ACC112 (cell line): ENCODE measurements at regions not wholly inside any gene's neighbourhood (a gene's known extent, or its start where the extent isn't known, plus 50 kb on each side); places are given as distances from the start of the nearest gene placed in this dataset.

ENCODE experiments used
- H2AFZ ChIP-seq: fragments of 200-600 bp; sonication (generic); one replicate; pipeline ENCODE4 v1.6.0; 2017; ENCODE audit warnings: antibody characterized with exemption, low read length; ENCODE audit not compliant: unreplicated experiment
- H3K27ac ChIP-seq: fragments of 200-600 bp; sonication (generic); 2 replicates; pipeline ENCODE4 v1.5.1; 2014; ENCODE audit warnings: low read depth, mild to moderate bottlenecking, antibody characterized with exemption, low read length, moderate library complexity
- H3K27me3 ChIP-seq: fragments of 200-600 bp; sonication (generic); 2 replicates; pipeline ENCODE4 v1.6.1; 2014; ENCODE audit warnings: mild to moderate bottlenecking, antibody characterized with exemption, low read length, moderate library complexity, mixed read lengths; ENCODE audit not compliant: insufficient read depth
- H3K36me3 ChIP-seq: fragments of 200-600 bp; sonication (generic); 2 replicates; pipeline ENCODE4 v1.6.1; 2016; ENCODE audit warnings: mild to moderate bottlenecking, antibody characterized with exemption, low read length, moderate library complexity, mixed read lengths; ENCODE audit not compliant: insufficient read depth
- H3K4me1 ChIP-seq: fragments of 200-600 bp; sonication (generic); one replicate; pipeline ENCODE4 v1.6.1; 2016; ENCODE audit warnings: low read length, mixed read lengths; ENCODE audit not compliant: insufficient read depth, unreplicated experiment, control insufficient read depth
- H3K4me3 ChIP-seq: fragments of 200-600 bp; sonication (generic); 2 replicates; pipeline ENCODE4 v1.5.1; 2014; ENCODE audit warnings: mild to moderate bottlenecking, low read depth, low read length
- H3K79me2 ChIP-seq: fragments of 200-600 bp; sonication (generic); one replicate; pipeline ENCODE4 v1.6.0; 2016; ENCODE audit warnings: low read length; ENCODE audit not compliant: control insufficient read depth, unreplicated experiment, insufficient read depth

DNA sequence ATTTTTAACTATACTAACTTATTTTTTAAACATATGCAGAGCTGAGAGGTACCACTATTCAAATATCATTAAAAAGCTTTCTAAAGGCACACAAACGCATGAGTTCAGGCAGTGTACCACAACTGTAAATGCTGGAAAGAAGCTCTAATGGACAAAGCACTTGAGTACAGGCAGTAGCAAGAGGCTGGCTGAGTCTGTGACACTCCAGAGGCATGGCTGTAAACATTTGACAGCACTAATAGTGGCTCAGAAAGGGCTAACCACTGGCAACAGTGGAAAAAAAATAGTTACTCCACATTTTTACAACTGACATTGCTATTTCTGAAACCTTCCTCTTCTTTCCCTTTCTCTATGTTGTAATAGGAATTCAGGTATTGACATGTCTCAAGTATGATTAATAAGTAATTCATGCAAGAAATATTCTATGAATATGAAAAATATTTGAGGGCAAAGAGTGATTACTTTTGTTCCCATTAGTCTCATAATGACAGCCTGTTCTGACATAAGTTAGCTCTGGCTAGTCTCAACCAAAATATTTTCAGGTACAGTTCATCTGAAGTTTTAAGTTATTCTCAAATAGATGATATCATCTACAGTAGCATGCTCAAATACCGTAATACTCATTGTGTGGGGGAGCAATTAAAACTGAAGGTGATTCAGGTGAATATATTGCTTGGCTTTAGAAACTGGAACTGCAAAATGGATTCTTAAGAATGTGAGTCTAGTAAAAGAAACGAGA lies 324.0 kb upstream of the POT1 start:
- H3K4me3 ChIP-seq, result no peak overlapping the region
- no peak overlapping the region for H2AFZ ChIP-seq
- H3K27me3 ChIP-seq, result no peaks in the 10 kb centered on the region
- H3K36me3 ChIP-seq, result no peaks in the 10 kb centered on the region
- H3K27ac ChIP-seq, result no peak overlapping the region
- H3K79me2 ChIP-seq, result no peaks in the 10 kb centered on the region
- no peaks in the 10 kb centered on the region for H3K4me1 ChIP-seq

DNA sequence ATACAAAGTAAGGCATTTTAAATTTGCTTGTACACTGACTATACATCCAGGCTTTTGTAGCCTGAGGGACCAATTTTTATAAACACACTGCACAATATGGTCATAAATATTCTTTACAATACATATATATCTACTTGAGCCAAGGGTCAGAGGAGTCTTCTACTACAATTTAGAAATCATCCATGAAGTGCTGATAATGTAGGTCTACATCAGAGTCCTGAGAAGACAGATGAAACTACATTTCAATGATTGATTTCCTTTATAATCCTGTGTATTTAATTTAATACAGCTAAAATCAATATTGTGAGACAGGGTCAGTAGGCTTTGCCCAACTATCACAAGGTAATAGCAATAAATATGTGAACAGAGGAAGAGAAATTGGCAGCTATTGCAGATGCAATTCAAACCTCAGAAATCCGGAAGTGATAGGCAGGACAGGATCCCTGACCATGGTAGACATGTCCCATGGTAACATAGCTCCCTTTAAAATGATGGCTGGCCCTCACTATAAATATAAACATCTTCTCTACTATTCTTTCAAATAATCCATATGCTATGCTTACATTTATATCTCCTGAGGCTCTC lies 318.0 kb upstream of the POT1 start:
- Histone ChIP-seq H3K27ac (no peak overlapping the region), H3K36me3 (no peaks in the 10 kb centered on the region), H3K27me3 (no peaks in the 10 kb centered on the region), H3K79me2 (no peaks in the 10 kb centered on the region), H2AFZ (no peak overlapping the region), H3K4me1 (no peaks in the 10 kb centered on the region), H3K4me3 (no peak overlapping the region)

- no peak overlapping the region for H3K4me3 ChIP-seq
- H3K36me3 ChIP-seq, result no peaks in the 10 kb centered on the region
- no peaks in the 10 kb centered on the region for H3K79me2 ChIP-seq
- H3K27me3 ChIP-seq, result no peaks in the 10 kb centered on the region
- H3K27ac ChIP-seq, result no peak overlapping the region
- no peak overlapping the region for H2AFZ ChIP-seq
- no peaks in the 10 kb centered on the region for H3K4me1 ChIP-seq
Observed at GRCh38 chr7:125246706-125247105, 317.1 kb upstream of the POT1 start.

- no peaks in the 10 kb centered on the region for H3K36me3 ChIP-seq
- H3K4me3 ChIP-seq, result peak overlapping the region; percentile 10; the same call in 1 of the 2 replicates
- no peaks in the 10 kb centered on the region for H3K27me3 ChIP-seq
- H2AFZ ChIP-seq, result no peak overlapping the region
- no peak overlapping the region for H3K27ac ChIP-seq
- H3K4me1 ChIP-seq, result no peaks in the 10 kb centered on the region
- no peaks in the 10 kb centered on the region for H3K79me2 ChIP-seq
Observed at GRCh38 chr7:125241548-125241947, 311.9 kb upstream of the POT1 start.

DNA sequence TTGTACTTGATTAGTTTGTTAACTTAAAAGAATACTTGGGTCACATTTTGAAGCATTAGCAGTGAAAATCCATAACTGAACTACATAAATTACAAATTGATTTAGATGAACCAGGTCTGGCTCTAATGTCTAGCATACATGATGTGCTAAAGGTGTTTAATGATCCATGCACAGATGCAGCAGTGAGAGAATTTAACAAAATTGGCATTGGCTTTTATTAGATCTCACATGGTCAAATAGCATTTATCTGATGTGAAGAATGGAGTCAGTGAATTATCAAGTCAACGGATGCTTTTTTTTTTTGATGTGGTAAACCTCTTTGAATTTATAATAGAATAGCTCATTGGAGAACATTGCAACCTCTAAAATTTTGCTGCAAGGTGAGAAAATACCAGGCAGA lies 293.0 kb upstream of the POT1 start:
- H3K27ac ChIP-seq, result no peak overlapping the region
- no peak overlapping the region for H2AFZ ChIP-seq

GRCh38 chr7:125218076-125218475 lies 288.5 kb upstream of the POT1 start:
- Histone ChIP-seq H3K79me2 (no peaks in the 10 kb centered on the region), H3K27ac (no peak overlapping the region), H3K36me3 (no peaks in the 10 kb centered on the region), H2AFZ (no peak overlapping the region), H3K4me1 (no peaks in the 10 kb centered on the region), H3K4me3 (no peak overlapping the region), H3K27me3 (no peaks in the 10 kb centered on the region)

More for the DNA sequence above, 293.0 kb upstream of the POT1 start:
- H3K4me3 ChIP-seq, result no peak overlapping the region
- no peaks in the 10 kb centered on the region for H3K4me1 ChIP-seq
- no peaks in the 10 kb centered on the region for H3K36me3 ChIP-seq
- no peaks in the 10 kb centered on the region for H3K27me3 ChIP-seq
- H3K79me2 ChIP-seq, result no peaks in the 10 kb centered on the region

DNA sequence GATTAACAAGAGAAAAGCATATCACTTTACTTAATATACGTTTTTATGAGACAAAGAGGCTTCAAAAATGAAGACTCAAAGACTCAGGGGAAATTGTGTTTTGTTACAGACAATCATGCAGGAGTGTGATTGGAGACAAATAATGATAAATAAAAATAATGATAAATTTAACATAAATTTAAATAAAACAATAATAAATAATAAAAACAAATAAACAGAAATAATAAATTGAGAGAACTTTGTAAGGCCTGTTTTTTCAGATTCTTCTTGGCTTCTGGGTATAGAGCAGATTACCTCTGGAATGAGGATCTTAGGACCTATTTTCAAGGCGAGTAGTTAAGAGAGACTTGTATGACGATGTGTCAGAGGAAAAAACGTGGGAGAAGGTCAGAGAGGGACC lies 271.4 kb upstream of the POT1 start:
- no peaks in the 10 kb centered on the region for H3K27me3 ChIP-seq
- no peaks in the 10 kb centered on the region for H3K36me3 ChIP-seq
- H2AFZ ChIP-seq, result no peak overlapping the region
- H3K4me3 ChIP-seq, result no peak overlapping the region
- no peaks in the 10 kb centered on the region for H3K4me1 ChIP-seq
- no peaks in the 10 kb centered on the region for H3K79me2 ChIP-seq
- H3K27ac ChIP-seq, result no peak overlapping the region

DNA sequence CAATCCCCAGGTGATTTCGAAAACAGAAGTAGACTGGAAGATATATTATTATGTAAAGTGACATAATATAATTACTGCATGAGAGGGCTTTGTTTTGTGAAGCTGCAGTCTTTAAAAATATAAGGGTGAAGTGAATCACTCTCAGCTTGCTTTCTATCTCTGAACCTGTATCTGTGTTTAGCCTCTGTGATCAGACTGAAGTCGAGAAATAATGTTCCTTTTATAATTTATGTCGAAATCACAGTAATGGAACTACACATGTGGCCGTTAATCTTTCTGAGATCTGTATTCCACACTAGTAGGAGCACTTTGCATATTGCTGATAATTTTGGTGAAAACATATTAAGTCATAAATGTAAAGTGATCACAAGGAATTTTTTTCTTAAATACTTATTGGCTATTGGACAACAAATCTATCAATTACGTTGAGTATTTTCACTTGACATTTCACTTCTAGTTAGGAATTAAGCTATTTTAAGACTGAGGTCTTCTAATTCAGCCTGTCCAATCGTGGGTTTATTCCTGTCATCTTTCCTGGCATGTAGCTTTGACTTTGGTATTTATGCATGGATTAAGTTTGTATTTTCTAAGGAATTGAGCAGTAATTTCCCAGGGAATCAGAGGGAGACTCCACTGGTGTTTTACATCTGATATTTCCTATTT lies 268.2 kb upstream of the POT1 start:
- no peak overlapping the region for H3K4me3 ChIP-seq
- no peak overlapping the region for H3K27ac ChIP-seq
- H3K36me3 ChIP-seq, result no peaks in the 10 kb centered on the region
- no peaks in the 10 kb centered on the region for H3K27me3 ChIP-seq
- no peaks in the 10 kb centered on the region for H3K79me2 ChIP-seq
- H2AFZ ChIP-seq, result no peak overlapping the region
- H3K4me1 ChIP-seq, result no peaks in the 10 kb centered on the region

GRCh38 chr7:125195156-125195555 lies 265.5 kb upstream of the POT1 start:
- Histone ChIP-seq H3K36me3 (no peaks in the 10 kb centered on the region), H2AFZ (no peak overlapping the region), H3K4me3 (no peak overlapping the region), H3K27me3 (no peaks in the 10 kb centered on the region), H3K4me1 (no peaks in the 10 kb centered on the region), H3K27ac (no peak overlapping the region), H3K79me2 (no peaks in the 10 kb centered on the region)

GRCh38 chr7:125193263-125193662 lies 263.6 kb upstream of the POT1 start:
- Histone ChIP-seq H3K4me3 (no peak overlapping the region), H3K79me2 (no peaks in the 10 kb centered on the region), H3K36me3 (no peaks in the 10 kb centered on the region), H3K27me3 (no peaks in the 10 kb centered on the region), H3K4me1 (no peaks in the 10 kb centered on the region), H3K27ac (no peak overlapping the region), H2AFZ (no peak overlapping the region)

- Histone ChIP-seq H3K27ac (no peak overlapping the region), H2AFZ (no peak overlapping the region), H3K79me2 (no peaks in the 10 kb centered on the region), H3K4me3 (no peak overlapping the region), H3K4me1 (no peaks in the 10 kb centered on the region), H3K36me3 (no peaks in the 10 kb centered on the region), H3K27me3 (no peaks in the 10 kb centered on the region)
Observed at GRCh38 chr7:125184801-125185200, 255.2 kb upstream of the POT1 start.
